ENCODE measurements at regions not wholly inside any gene's neighbourhood (a gene's known extent, or its start where the extent isn't known, plus 50 kb on each side); places are given as distances from the start of the nearest gene placed in this dataset.
A peak's percentile ranks its signal among the peaks of the same experiment; 100 is the strongest.

DNA sequence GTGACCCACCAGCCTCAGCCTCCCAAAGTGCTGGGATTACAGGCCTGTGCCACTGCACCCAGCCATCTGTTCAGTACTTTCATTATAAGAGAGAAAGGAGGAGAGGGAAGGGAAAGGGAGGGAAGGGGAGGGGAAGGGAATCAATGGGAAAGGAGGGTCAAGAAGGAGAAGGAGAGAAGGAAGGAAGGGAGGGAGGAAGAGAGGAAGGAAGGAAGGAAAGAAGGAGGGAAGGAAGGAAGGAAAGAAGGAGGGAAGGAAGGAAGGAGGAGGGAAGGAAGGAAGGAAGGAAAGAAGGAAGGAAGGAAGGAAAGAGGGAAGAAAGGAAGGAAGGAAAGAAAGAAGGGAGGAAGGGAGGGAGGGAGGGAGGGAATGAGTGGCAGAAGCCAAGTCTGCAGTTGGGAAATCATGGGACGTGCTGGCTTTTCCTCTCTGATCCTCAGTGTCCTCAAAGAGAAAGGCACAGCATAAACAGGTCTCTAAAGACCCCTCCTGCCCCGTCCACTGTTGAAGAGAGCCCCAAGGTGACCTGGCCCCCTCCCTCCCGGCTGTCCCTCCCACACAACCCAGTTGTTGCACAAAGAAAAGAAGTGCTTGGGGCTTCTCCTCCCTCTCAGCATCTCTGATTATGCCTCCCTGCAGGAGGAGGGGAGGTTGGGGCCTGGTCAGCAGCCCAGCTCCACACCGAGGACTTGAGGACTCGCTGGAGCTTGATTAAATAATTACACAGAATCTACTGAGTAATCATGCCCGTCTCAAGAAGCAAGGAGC, 69.1 kb upstream of the TOP1 start:
- peak; percentile 0 for DNase-seq (ENCODE audit: low spot score)
- in situ Hi-C loops (cut with MboI; ENCODE audit: low pct_unique_long_range_greater_than_20kb, low sequenced_read_pairs, unreplicated experiment) = no loop called here
- TF ChIP-seq, protein P1, sequence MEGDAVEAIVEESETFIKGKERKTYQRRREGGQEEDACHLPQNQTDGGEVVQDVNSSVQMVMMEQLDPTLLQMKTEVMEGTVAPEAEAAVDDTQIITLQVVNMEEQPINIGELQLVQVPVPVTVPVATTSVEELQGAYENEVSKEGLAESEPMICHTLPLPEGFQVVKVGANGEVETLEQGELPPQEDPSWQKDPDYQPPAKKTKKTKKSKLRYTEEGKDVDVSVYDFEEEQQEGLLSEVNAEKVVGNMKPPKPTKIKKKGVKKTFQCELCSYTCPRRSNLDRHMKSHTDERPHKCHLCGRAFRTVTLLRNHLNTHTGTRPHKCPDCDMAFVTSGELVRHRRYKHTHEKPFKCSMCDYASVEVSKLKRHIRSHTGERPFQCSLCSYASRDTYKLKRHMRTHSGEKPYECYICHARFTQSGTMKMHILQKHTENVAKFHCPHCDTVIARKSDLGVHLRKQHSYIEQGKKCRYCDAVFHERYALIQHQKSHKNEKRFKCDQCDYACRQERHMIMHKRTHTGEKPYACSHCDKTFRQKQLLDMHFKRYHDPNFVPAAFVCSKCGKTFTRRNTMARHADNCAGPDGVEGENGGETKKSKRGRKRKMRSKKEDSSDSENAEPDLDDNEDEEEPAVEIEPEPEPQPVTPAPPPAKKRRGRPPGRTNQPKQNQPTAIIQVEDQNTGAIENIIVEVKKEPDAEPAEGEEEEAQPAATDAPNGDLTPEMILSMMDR (IDR thresholded peaks at IDR 0.05; ENCODE audit: extremely low read depth, insufficient read depth, missing control alignments) = no peak

DNA sequence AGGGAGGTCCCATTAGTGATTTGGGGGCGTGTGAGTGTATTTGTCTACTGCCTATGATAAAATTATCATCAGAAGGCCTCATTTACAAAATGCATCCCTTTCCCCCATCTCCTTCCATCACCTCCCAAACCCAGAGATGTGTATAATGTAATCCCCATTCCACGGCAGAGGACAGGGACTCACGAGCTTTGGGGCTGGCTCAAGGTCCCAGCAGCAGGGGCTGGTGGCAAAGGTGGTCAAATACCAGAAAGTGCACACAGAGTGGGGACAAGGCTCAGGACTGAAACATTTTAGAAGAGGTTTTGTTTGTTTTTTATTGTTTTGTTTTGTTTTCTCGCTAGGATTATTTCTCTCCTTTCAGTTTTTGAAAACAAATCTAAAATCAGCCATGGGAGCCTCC, 68.5 kb upstream of the TOP1 start:
- in situ Hi-C loops (cut with MboI; ENCODE audit: low pct_unique_long_range_greater_than_20kb, low sequenced_read_pairs, unreplicated experiment) = no loop called here
- no peak for DNase-seq (ENCODE audit: low spot score)
- TF ChIP-seq, protein P1 (IDR thresholded peaks at IDR 0.05; ENCODE audit: extremely low read depth, insufficient read depth, missing control alignments) = no peak

DNA sequence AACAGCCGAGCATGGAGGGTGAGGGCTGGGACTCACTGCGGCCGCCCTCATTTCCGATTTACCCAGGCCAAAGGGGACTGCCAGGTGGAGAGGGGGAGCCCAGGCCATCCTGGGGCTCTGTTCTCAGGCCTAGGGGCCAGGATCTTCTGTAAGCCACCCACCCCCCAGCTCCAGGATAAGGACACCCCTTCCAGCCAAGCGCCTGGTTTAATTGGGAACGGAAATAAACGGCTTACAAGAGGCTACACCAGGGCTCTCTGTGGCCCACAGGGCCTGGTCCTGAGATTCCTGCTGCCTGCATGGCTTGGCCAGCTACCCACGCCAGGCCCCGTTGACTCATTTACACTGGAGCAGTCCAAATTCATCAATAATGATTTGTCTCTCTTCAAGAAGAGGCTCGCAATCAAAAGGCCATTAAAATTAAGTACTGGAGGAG, 68.1 kb upstream of the TOP1 start:
- in situ Hi-C loops (cut with MboI; ENCODE audit: low pct_unique_long_range_greater_than_20kb, low sequenced_read_pairs, unreplicated experiment) = no loop called here
- TF ChIP-seq, protein P1 (IDR thresholded peaks at IDR 0.05; ENCODE audit: extremely low read depth, insufficient read depth, missing control alignments) = no peak
- no peak for DNase-seq (ENCODE audit: low spot score)

DNA sequence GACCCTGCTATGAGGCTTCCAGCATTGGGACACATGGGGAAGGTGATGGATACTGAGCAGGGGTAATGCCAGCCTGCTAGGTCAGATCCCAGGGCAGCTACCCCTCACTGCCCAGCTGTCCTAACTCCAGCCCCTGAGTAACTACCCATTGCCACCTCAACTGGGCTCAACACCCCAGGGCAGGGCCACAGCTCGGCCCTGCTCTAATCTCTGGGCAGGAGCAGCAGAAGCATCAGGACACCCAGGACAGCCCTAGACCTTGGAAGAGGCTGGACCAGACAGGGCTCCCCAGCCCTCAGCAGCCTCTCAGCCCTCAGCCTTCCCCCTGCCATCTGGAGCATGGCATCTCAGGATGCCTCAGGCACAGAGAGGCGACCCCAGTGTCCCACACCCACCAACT, 67.4 kb upstream of the TOP1 start:
- TF ChIP-seq, protein P1 (IDR thresholded peaks at IDR 0.05; ENCODE audit: extremely low read depth, insufficient read depth, missing control alignments) = no peak
- no peak for DNase-seq (ENCODE audit: low spot score)
- in situ Hi-C loops (cut with MboI; ENCODE audit: low pct_unique_long_range_greater_than_20kb, low sequenced_read_pairs, unreplicated experiment) = no loop called here

DNA sequence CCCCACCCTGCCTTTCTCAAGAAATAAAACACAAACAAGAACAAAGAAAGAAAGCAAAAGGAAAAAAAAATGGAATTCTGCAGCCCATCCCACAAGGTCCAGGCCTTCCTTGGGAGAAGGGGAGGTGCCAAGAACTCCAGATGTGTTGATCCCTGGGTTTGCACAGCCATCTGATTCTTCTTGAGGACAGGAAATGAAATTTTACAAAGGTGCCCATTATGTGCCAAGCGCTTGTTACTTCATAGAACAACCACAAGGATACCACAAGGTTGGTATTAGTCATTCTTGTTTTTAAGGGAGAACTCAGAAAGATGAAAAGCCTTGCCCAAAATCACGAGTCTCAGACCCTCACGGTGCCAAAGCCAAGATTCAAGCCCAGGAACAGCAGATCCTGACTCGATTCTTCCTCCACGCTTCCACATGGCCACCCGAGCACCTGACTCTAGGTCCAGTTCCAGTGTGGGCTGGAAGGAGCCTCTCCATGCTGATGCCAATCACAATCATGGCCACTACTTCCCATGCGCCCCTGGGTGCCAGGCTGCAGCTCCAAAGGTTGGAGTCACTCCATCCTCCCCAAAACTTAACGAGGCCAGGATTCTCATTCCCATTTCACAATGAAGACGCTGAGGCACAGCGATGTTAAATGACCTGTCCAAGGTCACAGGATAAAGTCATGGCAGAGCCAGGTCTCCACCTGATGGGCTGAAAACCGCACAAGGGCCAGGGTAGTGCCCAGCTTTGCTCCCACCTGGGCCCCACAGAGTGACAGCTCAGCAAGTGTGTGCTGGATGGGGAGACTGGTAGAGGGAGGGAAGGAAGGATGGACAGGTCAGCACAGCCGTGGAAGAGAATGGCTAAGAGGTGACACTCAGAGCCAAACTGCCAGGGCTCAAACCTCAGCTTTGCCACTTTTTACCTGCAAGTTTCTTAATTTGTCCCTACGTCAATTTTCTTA, 66.7 kb upstream of the TOP1 start:
- no peak for DNase-seq (ENCODE audit: low spot score)
- in situ Hi-C loops (cut with MboI; ENCODE audit: low pct_unique_long_range_greater_than_20kb, low sequenced_read_pairs, unreplicated experiment) = no loop called here
- TF ChIP-seq, protein P1 (IDR thresholded peaks at IDR 0.05; ENCODE audit: extremely low read depth, insufficient read depth, missing control alignments) = no peak

DNA sequence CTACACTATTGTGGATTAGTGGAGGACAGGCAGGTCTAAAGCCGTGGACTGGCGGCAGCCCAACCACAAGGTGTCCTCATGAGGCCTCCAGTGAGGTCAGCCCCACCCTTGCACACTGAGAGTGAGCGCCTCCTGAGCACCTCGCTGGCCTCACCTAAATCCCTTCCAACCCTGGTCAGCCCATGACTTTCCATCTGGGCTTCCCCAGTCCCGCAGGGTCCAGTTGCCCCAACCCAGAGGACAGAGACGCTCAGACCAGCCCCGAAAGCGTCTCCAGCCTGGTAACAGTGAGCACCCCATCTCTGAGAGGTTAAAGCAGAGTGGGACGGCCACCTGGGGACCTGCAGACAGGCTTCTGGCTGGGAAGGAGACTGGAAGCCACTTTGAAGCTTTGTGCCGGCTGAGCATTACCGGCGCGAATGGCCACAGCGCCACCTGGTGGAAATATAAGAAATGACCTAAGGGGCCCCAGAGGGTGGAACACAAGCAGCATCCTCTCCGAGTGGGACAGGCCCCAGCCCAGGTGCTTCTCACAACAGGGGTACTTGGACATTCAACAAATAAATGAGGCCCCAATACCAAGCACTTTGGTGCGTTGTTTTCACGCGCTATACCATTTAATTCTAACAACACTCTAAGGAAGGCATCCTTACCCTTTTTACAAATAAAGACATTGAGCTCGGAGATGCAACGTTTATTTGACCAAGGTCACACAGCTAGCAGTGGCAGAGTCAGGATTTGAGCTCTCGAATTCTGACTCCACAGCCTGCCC, 65.7 kb upstream of the TOP1 start:
- in situ Hi-C loops (cut with MboI; ENCODE audit: low pct_unique_long_range_greater_than_20kb, low sequenced_read_pairs, unreplicated experiment) = no loop called here
- TF ChIP-seq, protein P1 (IDR thresholded peaks at IDR 0.05; ENCODE audit: extremely low read depth, insufficient read depth, missing control alignments) = peak; percentile 86
- DNase-seq (ENCODE audit: low spot score) = peak; percentile 78
